ENCODE measurements at regions not wholly inside any gene's neighbourhood (a gene's known extent, or its start where the extent isn't known, plus 50 kb on each side); places are given as distances from the start of the nearest gene placed in this dataset.
A peak's percentile ranks its signal among the peaks of the same experiment; 100 is the strongest.

DNA sequence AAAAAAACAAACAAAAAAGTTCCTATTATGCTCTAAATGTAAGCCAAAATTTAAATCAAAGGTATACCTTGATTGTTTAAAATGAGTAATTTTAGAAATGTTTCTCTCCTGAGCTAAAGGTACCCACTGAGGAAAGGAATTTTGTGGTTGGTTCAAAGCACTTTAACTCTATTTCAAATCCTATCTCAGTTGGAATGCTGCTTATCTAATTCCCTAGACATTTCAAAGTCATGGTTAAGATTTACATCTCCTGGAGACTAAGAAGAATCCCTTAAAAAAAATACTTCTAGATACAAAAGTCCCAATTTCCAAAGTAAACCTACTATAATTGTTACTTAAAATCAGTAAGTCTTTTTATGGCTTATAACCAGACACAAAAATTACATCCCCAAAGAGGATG, 830.7 kb downstream of the GRID1 start:
- no peak overlapping the region for H3K4me3 ChIP-seq

DNA sequence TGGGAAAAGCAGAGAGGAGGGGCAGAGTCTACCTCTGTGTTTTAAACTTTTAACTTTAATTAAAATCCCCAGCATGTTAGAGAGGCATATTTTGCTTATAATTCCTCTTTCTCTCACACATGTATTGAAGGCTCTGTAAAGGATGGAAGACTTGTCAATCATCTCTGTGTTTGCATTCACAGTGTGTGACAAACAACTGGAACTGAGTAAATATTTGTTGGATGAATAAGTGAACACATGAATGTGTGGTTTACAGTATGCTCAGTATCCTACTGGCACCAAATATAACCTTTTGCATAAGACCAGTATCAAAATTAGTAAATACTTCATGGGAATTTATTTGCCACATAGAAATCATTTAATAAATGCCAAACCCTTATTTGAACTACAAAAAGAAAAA, 829.0 kb downstream of the GRID1 start:
- intact Hi-C loops (cut with DNase I): no loop called here
- H3K9me3 ChIP-seq: no peaks in the 10 kb centered on the region

More for the DNA sequence above, 830.7 kb downstream of the GRID1 start:
- DNase-seq: no peak
- intact Hi-C loops (cut with DNase I): no loop called here
- TF ChIP-seq, protein P1, sequence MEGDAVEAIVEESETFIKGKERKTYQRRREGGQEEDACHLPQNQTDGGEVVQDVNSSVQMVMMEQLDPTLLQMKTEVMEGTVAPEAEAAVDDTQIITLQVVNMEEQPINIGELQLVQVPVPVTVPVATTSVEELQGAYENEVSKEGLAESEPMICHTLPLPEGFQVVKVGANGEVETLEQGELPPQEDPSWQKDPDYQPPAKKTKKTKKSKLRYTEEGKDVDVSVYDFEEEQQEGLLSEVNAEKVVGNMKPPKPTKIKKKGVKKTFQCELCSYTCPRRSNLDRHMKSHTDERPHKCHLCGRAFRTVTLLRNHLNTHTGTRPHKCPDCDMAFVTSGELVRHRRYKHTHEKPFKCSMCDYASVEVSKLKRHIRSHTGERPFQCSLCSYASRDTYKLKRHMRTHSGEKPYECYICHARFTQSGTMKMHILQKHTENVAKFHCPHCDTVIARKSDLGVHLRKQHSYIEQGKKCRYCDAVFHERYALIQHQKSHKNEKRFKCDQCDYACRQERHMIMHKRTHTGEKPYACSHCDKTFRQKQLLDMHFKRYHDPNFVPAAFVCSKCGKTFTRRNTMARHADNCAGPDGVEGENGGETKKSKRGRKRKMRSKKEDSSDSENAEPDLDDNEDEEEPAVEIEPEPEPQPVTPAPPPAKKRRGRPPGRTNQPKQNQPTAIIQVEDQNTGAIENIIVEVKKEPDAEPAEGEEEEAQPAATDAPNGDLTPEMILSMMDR (IDR thresholded peaks at IDR 0.05): no peak
- Histone ChIP-seq H3K27me3 (no peaks in the 10 kb centered on the region), H3K27ac (no peak overlapping the region), H3K9me3 (no peaks in the 10 kb centered on the region), H3K36me3 (no peaks in the 10 kb centered on the region), H3K4me1 (no peaks in the 10 kb centered on the region)
- no peak for ATAC-seq

DNA sequence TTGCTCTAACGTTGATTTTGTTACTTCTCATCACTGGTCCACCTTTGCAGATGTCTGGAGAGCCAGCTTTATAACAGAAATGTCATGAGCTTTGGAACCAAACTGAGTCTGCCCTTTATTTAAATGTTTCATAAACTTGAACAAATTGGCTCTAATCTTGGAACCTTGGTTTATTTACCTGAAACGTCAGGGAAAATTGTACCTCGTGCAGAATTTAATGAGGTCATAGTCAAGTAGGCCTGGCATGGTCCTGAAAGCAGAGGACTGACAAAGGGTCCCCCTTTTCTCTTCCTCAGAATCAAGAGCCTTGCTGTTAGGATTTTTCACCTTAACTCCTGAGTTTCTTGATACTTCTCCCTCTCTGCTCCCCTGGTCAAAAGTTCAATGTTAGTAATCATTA, 828.0 kb downstream of the GRID1 start:
- H3K27me3 ChIP-seq: no peaks in the 10 kb centered on the region
- H3K36me3 ChIP-seq: no peaks in the 10 kb centered on the region
- TF ChIP-seq, protein P1 (IDR thresholded peaks at IDR 0.05): no peak
- intact Hi-C loops (cut with DNase I): no loop called here
- no peaks in the 10 kb centered on the region for H3K4me1 ChIP-seq
- no peak for DNase-seq
- H3K27ac ChIP-seq: no peak overlapping the region
- H3K4me3 ChIP-seq: no peak overlapping the region
- no peak for ATAC-seq
- no peaks in the 10 kb centered on the region for H3K9me3 ChIP-seq

More for the DNA sequence above, 829.0 kb downstream of the GRID1 start:
- Histone ChIP-seq H3K4me3 (no peak overlapping the region), H3K4me1 (no peaks in the 10 kb centered on the region), H3K36me3 (no peaks in the 10 kb centered on the region), H3K27me3 (no peaks in the 10 kb centered on the region), H3K27ac (no peak overlapping the region)
- no peak for DNase-seq
- TF ChIP-seq, protein P1 (IDR thresholded peaks at IDR 0.05): no peak
- ATAC-seq: no peak

DNA sequence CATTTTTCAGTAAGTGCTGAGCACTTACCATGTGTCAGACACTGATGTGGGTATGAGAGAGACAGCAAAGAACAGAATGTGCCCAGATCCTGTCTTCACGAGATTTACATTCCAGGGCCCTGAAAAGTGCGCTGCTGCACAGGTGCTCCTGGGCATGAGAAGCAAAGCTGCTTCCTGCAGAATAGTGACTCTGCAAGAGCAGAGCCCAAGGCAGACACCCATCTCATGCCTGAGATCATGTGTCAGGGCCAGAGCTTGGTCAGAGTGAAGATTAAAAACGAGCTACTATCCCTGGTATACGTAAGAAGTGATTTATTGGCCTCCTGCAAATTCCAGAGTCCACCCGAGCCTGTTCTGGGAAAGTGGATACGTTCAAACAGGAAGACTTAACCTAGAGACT, 824.4 kb downstream of the GRID1 start:
- peak in 1 of 4 donors; percentile 17 for DNase-seq
- H3K9me3 ChIP-seq: no peaks in the 10 kb centered on the region
- H3K36me3 ChIP-seq: no peaks in the 10 kb centered on the region
- H3K27me3 ChIP-seq: no peaks in the 10 kb centered on the region
- no peak overlapping the region for H3K4me3 ChIP-seq
- no peaks in the 10 kb centered on the region for H3K4me1 ChIP-seq
- TF ChIP-seq, protein P1 (IDR thresholded peaks at IDR 0.05): no peak
- no peak for ATAC-seq
- H3K27ac ChIP-seq: no peak overlapping the region
- intact Hi-C loops (cut with DNase I): no loop called here

DNA sequence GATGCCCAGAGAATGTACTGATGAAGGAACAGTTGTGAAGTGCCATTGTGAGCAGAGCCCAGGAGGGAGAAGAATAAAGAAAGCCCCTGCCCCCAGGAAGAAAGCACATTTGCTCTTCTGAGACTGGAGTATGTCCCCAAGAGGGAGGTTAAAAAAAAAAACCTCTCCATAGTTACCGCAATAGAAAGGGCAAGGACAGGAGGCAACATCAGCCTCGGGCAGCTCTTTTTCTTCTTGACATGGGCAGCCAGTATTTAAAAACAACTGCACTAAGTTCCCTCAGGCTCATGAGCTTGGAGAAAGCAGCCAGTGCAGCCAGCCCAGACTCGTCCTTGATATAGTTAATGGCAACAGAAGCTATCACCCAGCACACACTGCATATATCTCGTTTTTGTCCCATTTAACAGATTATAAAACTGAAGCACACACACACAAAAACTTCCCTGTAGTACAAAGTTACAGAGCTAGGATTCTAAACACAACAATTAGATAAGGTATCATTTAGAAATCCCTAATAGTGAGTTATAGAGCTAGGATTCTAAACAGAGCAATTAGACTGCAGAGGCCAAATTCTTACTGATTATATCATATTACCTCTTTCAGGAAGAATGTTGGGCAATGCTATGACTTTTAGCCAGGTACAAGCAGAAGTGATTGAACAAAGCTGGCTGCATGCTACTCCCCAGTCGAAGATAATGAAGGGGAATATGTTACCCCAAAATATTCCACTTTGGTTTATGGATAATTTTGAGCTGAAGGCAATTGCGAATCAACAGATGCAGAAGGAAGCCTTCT, 823.5 kb downstream of the GRID1 start:
- TF ChIP-seq, protein P1 (IDR thresholded peaks at IDR 0.05): no peak
- no peaks in the 10 kb centered on the region for H3K4me1 ChIP-seq
- intact Hi-C loops (cut with DNase I): no loop called here
- ATAC-seq (no peak), DNase-seq (no peak)
- no peak overlapping the region for H3K4me3 ChIP-seq
- no peaks in the 10 kb centered on the region for H3K36me3 ChIP-seq
- H3K27ac ChIP-seq: no peak overlapping the region
- no peaks in the 10 kb centered on the region for H3K9me3 ChIP-seq
- no peaks in the 10 kb centered on the region for H3K27me3 ChIP-seq

Measured in left lung (tissue), 4 donors.